Activated naive CD8-positive, alpha-beta T cell treated with anti-CD3 and anti-CD28 coated beads for 36 hours (primary cell): ENCODE measurements at regions not wholly inside any gene's neighbourhood (a gene's known extent, or its start where the extent isn't known, plus 50 kb on each side); places are given as distances from the start of the nearest gene placed in this dataset.
"Not testable (repeated sequence)": the region's sequence is repeated elsewhere in the genome, so short reads cannot be mapped to it uniquely, and the experiment has no call there.

ENCODE experiments used
- DNase-seq: peaks from one replicate; pipeline ENCODE4 v3.0.0; 2021
- H3K27ac Mint-ChIP-seq: one replicate; pipeline ENCODE4 v1.8.0; 2022; ENCODE audit warnings: mild to moderate bottlenecking, moderate library complexity, mixed read lengths
- H3K27me3 Mint-ChIP-seq: one replicate; pipeline ENCODE4 v1.8.0; 2022; ENCODE audit warnings: mild to moderate bottlenecking, mixed read lengths
- H3K36me3 Mint-ChIP-seq: one replicate; pipeline ENCODE4 v1.8.0; 2021; ENCODE audit warnings: mild to moderate bottlenecking, mixed read lengths
- H3K4me1 Mint-ChIP-seq: one replicate; pipeline ENCODE4 v1.8.0; 2021; ENCODE audit warnings: mixed read lengths
- H3K4me3 Mint-ChIP-seq: one replicate; pipeline ENCODE4 v1.8.0; 2022; ENCODE audit warnings: mild to moderate bottlenecking, moderate library complexity, mixed read lengths
- H3K9me3 Mint-ChIP-seq: one replicate; pipeline ENCODE4 v1.8.0; 2022; ENCODE audit warnings: mixed read lengths

- Mint-ChIP-seq H3K27me3 (no peaks in the 10 kb centered on the region), H3K27ac (no peak overlapping the region)
- no peak for DNase-seq
These were observed 53.2 kb upstream of the UBE2E3 start for GRCh38 chr2:180927030-180927686.

GRCh38 chr2:180925700-180926099 lies 54.7 kb upstream of the UBE2E3 start:
- DNase-seq = no peak
- Mint-ChIP-seq H3K4me1 (no peaks in the 10 kb centered on the region), H3K4me3 (no peak overlapping the region), H3K36me3 (no peaks in the 10 kb centered on the region), H3K9me3 (no peaks in the 10 kb centered on the region), H3K27me3 (no peaks in the 10 kb centered on the region), H3K27ac (no peak overlapping the region)

More at GRCh38 chr2:180927030-180927686, 53.2 kb upstream of the UBE2E3 start:
- H3K9me3 Mint-ChIP-seq = no peaks in the 10 kb centered on the region
- no peaks in the 10 kb centered on the region for H3K4me1 Mint-ChIP-seq
- H3K36me3 Mint-ChIP-seq = no peaks in the 10 kb centered on the region
- no peak overlapping the region for H3K4me3 Mint-ChIP-seq

- no peaks in the 10 kb centered on the region for H3K27me3 Mint-ChIP-seq
- no peak overlapping the region for H3K27ac Mint-ChIP-seq
- H3K9me3 Mint-ChIP-seq = no peaks in the 10 kb centered on the region
- H3K36me3 Mint-ChIP-seq = no peaks in the 10 kb centered on the region
- no peak overlapping the region for H3K4me3 Mint-ChIP-seq
- no peaks in the 10 kb centered on the region for H3K4me1 Mint-ChIP-seq
- no peak for DNase-seq
These were observed 56.3 kb upstream of the UBE2E3 start for GRCh38 chr2:180924063-180924462.

GRCh38 chr2:180910831-180911665 lies 69.4 kb upstream of the UBE2E3 start:
- no peak overlapping the region for H3K4me3 Mint-ChIP-seq
- no peak for DNase-seq
- H3K27ac Mint-ChIP-seq = no peak overlapping the region
- H3K27me3 Mint-ChIP-seq = peaks cover 8% of the 10 kb centered on the region
- no peaks in the 10 kb centered on the region for H3K4me1 Mint-ChIP-seq
- H3K36me3 Mint-ChIP-seq = no peaks in the 10 kb centered on the region
- no peaks in the 10 kb centered on the region for H3K9me3 Mint-ChIP-seq

- no peak overlapping the region for H3K27ac Mint-ChIP-seq
- no peaks in the 10 kb centered on the region for H3K36me3 Mint-ChIP-seq
- no peaks in the 10 kb centered on the region for H3K9me3 Mint-ChIP-seq
- no peaks in the 10 kb centered on the region for H3K4me1 Mint-ChIP-seq
- DNase-seq = no peak
- no peak overlapping the region for H3K4me3 Mint-ChIP-seq
- H3K27me3 Mint-ChIP-seq = peaks cover 11% of the 10 kb centered on the region
These were observed 72.7 kb upstream of the UBE2E3 start for GRCh38 chr2:180907731-180908130.

GRCh38 chr2:180905461-180905860 lies 74.9 kb upstream of the UBE2E3 start:
- Mint-ChIP-seq H3K27ac (no peak overlapping the region), H3K4me3 (no peak overlapping the region), H3K36me3 (no peaks in the 10 kb centered on the region), H3K27me3 (peaks cover 7% of the 10 kb centered on the region), H3K4me1 (no peaks in the 10 kb centered on the region), H3K9me3 (no peaks in the 10 kb centered on the region)
- DNase-seq = no peak

- H3K27me3 Mint-ChIP-seq = peaks cover 7% of the 10 kb centered on the region
- no peak for DNase-seq
- H3K4me3 Mint-ChIP-seq = no peak overlapping the region
- H3K4me1 Mint-ChIP-seq = no peaks in the 10 kb centered on the region
- no peaks in the 10 kb centered on the region for H3K36me3 Mint-ChIP-seq
- no peak overlapping the region for H3K27ac Mint-ChIP-seq
- H3K9me3 Mint-ChIP-seq = no peaks in the 10 kb centered on the region
These were observed 75.4 kb upstream of the UBE2E3 start for GRCh38 chr2:180905002-180905401.

- no peaks in the 10 kb centered on the region for H3K9me3 Mint-ChIP-seq
- H3K4me1 Mint-ChIP-seq = no peaks in the 10 kb centered on the region
- H3K36me3 Mint-ChIP-seq = no peaks in the 10 kb centered on the region
- no peak overlapping the region for H3K4me3 Mint-ChIP-seq
- DNase-seq = no peak
- H3K27ac Mint-ChIP-seq = no peak overlapping the region
- H3K27me3 Mint-ChIP-seq = peaks cover 7% of the 10 kb centered on the region
These were observed 79.1 kb upstream of the UBE2E3 start for GRCh38 chr2:180901331-180901730.

GRCh38 chr2:180893752-180894151 lies 86.7 kb upstream of the UBE2E3 start:
- H3K27ac Mint-ChIP-seq = no peak overlapping the region
- H3K36me3 Mint-ChIP-seq = no peaks in the 10 kb centered on the region
- peaks cover 4% of the 10 kb centered on the region for H3K27me3 Mint-ChIP-seq
- DNase-seq = no peak
- no peaks in the 10 kb centered on the region for H3K4me1 Mint-ChIP-seq
- no peaks in the 10 kb centered on the region for H3K9me3 Mint-ChIP-seq
- H3K4me3 Mint-ChIP-seq = no peak overlapping the region

GRCh38 chr2:180892091-180892490 lies 88.3 kb upstream of the UBE2E3 start:
- no peaks in the 10 kb centered on the region for H3K4me1 Mint-ChIP-seq
- no peak overlapping the region for H3K27ac Mint-ChIP-seq
- no peak for DNase-seq
- H3K36me3 Mint-ChIP-seq = no peaks in the 10 kb centered on the region
- no peaks in the 10 kb centered on the region for H3K27me3 Mint-ChIP-seq
- no peaks in the 10 kb centered on the region for H3K9me3 Mint-ChIP-seq
- no peak overlapping the region for H3K4me3 Mint-ChIP-seq

- DNase-seq = no peak
- H3K9me3 Mint-ChIP-seq = no peaks in the 10 kb centered on the region
- no peaks in the 10 kb centered on the region for H3K36me3 Mint-ChIP-seq
- no peaks in the 10 kb centered on the region for H3K27me3 Mint-ChIP-seq
- H3K27ac Mint-ChIP-seq = no peak overlapping the region
- H3K4me1 Mint-ChIP-seq = no peaks in the 10 kb centered on the region
- H3K4me3 Mint-ChIP-seq = no peak overlapping the region
These were observed 89.0 kb upstream of the UBE2E3 start for GRCh38 chr2:180891360-180891759.

GRCh38 chr2:180890781-180891180 lies 89.6 kb upstream of the UBE2E3 start:
- H3K27me3 Mint-ChIP-seq = no peaks in the 10 kb centered on the region
- no peaks in the 10 kb centered on the region for H3K36me3 Mint-ChIP-seq
- H3K27ac Mint-ChIP-seq = no peak overlapping the region
- H3K9me3 Mint-ChIP-seq = no peaks in the 10 kb centered on the region
- H3K4me1 Mint-ChIP-seq = no peaks in the 10 kb centered on the region
- no peak for DNase-seq
- no peak overlapping the region for H3K4me3 Mint-ChIP-seq

GRCh38 chr2:180882959-180883358 lies 97.4 kb upstream of the UBE2E3 start:
- Mint-ChIP-seq H3K4me3 (no peak overlapping the region), H3K4me1 (no peaks in the 10 kb centered on the region), H3K9me3 (no peaks in the 10 kb centered on the region), H3K27ac (no peak overlapping the region), H3K36me3 (no peaks in the 10 kb centered on the region), H3K27me3 (no peaks in the 10 kb centered on the region)
- no peak for DNase-seq

- H3K4me1 Mint-ChIP-seq = no peaks in the 10 kb centered on the region
- peaks cover 17% of the 10 kb centered on the region for H3K27me3 Mint-ChIP-seq
- DNase-seq = no peak
- H3K36me3 Mint-ChIP-seq = no peaks in the 10 kb centered on the region
- H3K27ac Mint-ChIP-seq = no peak overlapping the region
- no peak overlapping the region for H3K4me3 Mint-ChIP-seq
- no peaks in the 10 kb centered on the region for H3K9me3 Mint-ChIP-seq
These were observed 103.9 kb upstream of the UBE2E3 start for GRCh38 chr2:180876506-180876905.

- DNase-seq = no peak
- Mint-ChIP-seq H3K4me3 (no peak overlapping the region), H3K27me3 (peaks cover 31% of the 10 kb centered on the region), H3K27ac (no peak overlapping the region), H3K9me3 (no peaks in the 10 kb centered on the region), H3K36me3 (no peaks in the 10 kb centered on the region), H3K4me1 (no peaks in the 10 kb centered on the region)
These were observed 107.2 kb upstream of the UBE2E3 start for GRCh38 chr2:180873219-180873618.

GRCh38 chr2:180872781-180873180 lies 107.6 kb upstream of the UBE2E3 start:
- not testable (repeated sequence) for DNase-seq, H3K36me3 Mint-ChIP-seq, H3K27ac Mint-ChIP-seq, H3K4me3 Mint-ChIP-seq, H3K4me1 Mint-ChIP-seq, H3K9me3 Mint-ChIP-seq
- peaks cover 31% of the 10 kb centered on the region for H3K27me3 Mint-ChIP-seq
